SK-N-SH (cell line): ENCODE measurements at regions not wholly inside any gene's neighbourhood (a gene's known extent, or its start where the extent isn't known, plus 50 kb on each side); places are given as distances from the start of the nearest gene placed in this dataset.

Source experiments
- CTCF ChIA-PET: fragments of 300-600, 350-600 bp; formaldehyde crosslinking; extraction: SDS; loops from one replicate; lab custom pipeline; 2021; lab: Yijun Ruan, JAX
- POLR2A ChIA-PET: fragments of 350-600 bp; sonication (Branson Sonifier 250); formaldehyde crosslinking; extraction: SDS; loops from one replicate; lab custom pipeline; 2020; ENCODE audit warnings: antibody characterized with exemption, inconsistent platforms; lab: Yijun Ruan, JAX
- DNase-seq: peaks from one replicate; pipeline ENCODE4 v3.0.0; 2012
- H2AFZ ChIP-seq: fragments of 200-600 bp; sonication (generic); 2 replicates; pipeline ENCODE4 v1.8.1; 2016; ENCODE audit warnings: antibody characterized with exemption, mild to moderate bottlenecking, low read depth
- H3F3A ChIP-seq: fragments of 200-600 bp; sonication (generic); replicated peaks from 2 replicates; pipeline ENCODE3; 2016; ENCODE audit warnings: antibody characterized with exemption, mild to moderate bottlenecking; ENCODE audit not compliant: insufficient read depth
- H3K27ac ChIP-seq, 2 experiments: fragments of 200-500 bp in 1 of 2; fragments of 200-600 bp in 1 of 2; sonication (Bioruptor generic) in 1 of 2; sonication (generic), shearing (Covaris generic) in 1 of 2; 2 replicates each; pipeline versions ENCODE4 v1.5.1 to v1.6.1; 2014 to 2016; ENCODE audit warnings: low read depth in 2 of 2, inconsistent platforms in 1 of 2, low read length in 1 of 2, mild to moderate bottlenecking in 1 of 2, mixed read lengths in 1 of 2
- H3K27me3 ChIP-seq: fragments of 200-600 bp; sonication (generic), shearing (Covaris generic); 2 replicates; pipeline ENCODE4 v1.6.1; 2016; ENCODE audit warnings: mixed run types; ENCODE audit not compliant: insufficient read depth
- H3K36me3 ChIP-seq, 2 experiments: fragments of 200-500 bp in 1 of 2; fragments of 200-600 bp in 1 of 2; sonication (Bioruptor generic) in 1 of 2; sonication (generic) in 1 of 2; replicated peaks in 1 of 2; 2 replicates each; pipeline versions ENCODE3 to v1.5.1; 2014 to 2016; ENCODE audit warnings: low read length in 1 of 2, mild to moderate bottlenecking in 1 of 2; ENCODE audit not compliant: insufficient read depth in 2 of 2, control insufficient read depth in 1 of 2
- H3K4me1 ChIP-seq, 2 experiments: fragments of 200-500 bp in 1 of 2; fragments of 200-600 bp in 1 of 2; sonication (Bioruptor generic) in 1 of 2; sonication (generic), shearing (Covaris generic) in 1 of 2; 2 replicates each; pipeline versions ENCODE4 v1.5.1 to v1.6.1; 2014 to 2016; ENCODE audit warnings: low read depth in 1 of 2, low read length in 1 of 2, mixed run types in 1 of 2; ENCODE audit not compliant: insufficient read depth in 2 of 2, control insufficient read depth in 1 of 2
- H3K4me2 ChIP-seq: fragments of 200-600 bp; sonication (generic), shearing (Covaris generic); 2 replicates; pipeline ENCODE4 v1.6.1; 2017; ENCODE audit warnings: mixed run types
- H3K4me3 ChIP-seq, 2 experiments: fragments of 200-500 bp in 1 of 2; fragments of 200-600 bp in 1 of 2; sonication (Bioruptor generic) in 1 of 2; sonication (generic), shearing (Covaris generic) in 1 of 2; 2 replicates each; pipeline versions ENCODE4 v1.5.1 to v1.8.1; 2014 to 2016; ENCODE audit warnings: low read depth in 2 of 2, inconsistent platforms in 1 of 2, low read length in 1 of 2, mild to moderate bottlenecking in 1 of 2, mixed read lengths in 1 of 2, moderate library complexity in 1 of 2
- H3K79me2 ChIP-seq: fragments of 200-600 bp; sonication (generic); 2 replicates; pipeline ENCODE4 v1.8.1; 2017; ENCODE audit warnings: mild to moderate bottlenecking; ENCODE audit not compliant: insufficient read depth
- H3K9ac ChIP-seq: fragments of 200-600 bp; sonication (generic); 2 replicates; pipeline ENCODE4 v1.6.1; 2017; ENCODE audit warnings: mixed run types
- H3K9me2 ChIP-seq: fragments of 200-600 bp; sonication (generic); 2 replicates; pipeline ENCODE4 v1.6.1; 2017; ENCODE audit warnings: mixed run types
- H3K9me3 ChIP-seq: fragments of 200-600 bp; sonication (generic); 2 replicates; pipeline ENCODE4 v1.6.1; 2017; ENCODE audit warnings: mixed run types, mild to moderate bottlenecking, moderate library complexity
- H4K20me1 ChIP-seq: fragments of 200-600 bp; sonication (generic); 2 replicates; pipeline ENCODE4 v1.6.1; 2017; ENCODE audit warnings: mild to moderate bottlenecking, mixed run types; ENCODE audit not compliant: insufficient read depth
- CHD2 ChIP-seq: fragments of 150-350 bp; IDR thresholded peaks from 2 replicates; pipeline ENCODE4 v1.6.1; 2018; ENCODE audit warnings: low read length; ENCODE audit not compliant: partially characterized antibody
- ELF1 ChIP-seq: IDR thresholded peaks from 2 replicates; pipeline ENCODE4 v1.4.0; 2012
- EZH2phosphoT487 ChIP-seq: fragments of 200-600 bp; sonication (generic); IDR thresholded peaks from 2 replicates; pipeline ENCODE4 v1.6.1; 2017; ENCODE audit warnings: low read depth, mixed run types, mild to moderate bottlenecking, antibody characterized with exemption, moderate library complexity, borderline replicate concordance
- FOSL2 ChIP-seq: IDR thresholded peaks from 2 replicates; pipeline ENCODE4 v1.4.0; 2012; ENCODE audit warnings: low read depth, mild to moderate bottlenecking, moderate library complexity, borderline replicate concordance
- FOXJ3 ChIP-seq: sonication (generic); formaldehyde crosslinking; IDR thresholded peaks from 2 replicates; pipeline ENCODE4 v1.5.1; 2020; ENCODE audit warnings: mild to moderate bottlenecking, missing genetic modification reagents
- FOXM1 ChIP-seq: IDR thresholded peaks from 2 replicates; pipeline ENCODE4 v1.4.0; 2012; ENCODE audit warnings: low read depth, mild to moderate bottlenecking
- JUND ChIP-seq: IDR thresholded peaks from 2 replicates; pipeline ENCODE4 v1.4.0; 2012
- MEF2A ChIP-seq: IDR thresholded peaks from 2 replicates; pipeline ENCODE4 v1.4.0; 2012; ENCODE audit warnings: low read depth, borderline replicate concordance
- NFIC ChIP-seq: IDR thresholded peaks from 2 replicates; pipeline ENCODE4 v1.4.0; 2012; ENCODE audit warnings: borderline replicate concordance
- POLR2AphosphoS5 ChIP-seq: IDR thresholded peaks from 2 replicates; pipeline ENCODE4 v1.6.1; 2012; ENCODE audit warnings: low read depth, low read length
- RAD21 ChIP-seq: IDR thresholded peaks from 2 replicates; pipeline ENCODE4 v1.6.1; 2012; ENCODE audit warnings: mild to moderate bottlenecking, low read length
- RCOR1 ChIP-seq: fragments of 150-350 bp; IDR thresholded peaks from 2 replicates; pipeline ENCODE4 v1.6.1; 2017; ENCODE audit warnings: antibody characterized with exemption, low read length
- RXRA ChIP-seq: IDR thresholded peaks from 2 replicates; pipeline ENCODE4 v1.4.0; 2012; ENCODE audit warnings: low read depth, mild to moderate bottlenecking, borderline replicate concordance
- TAF1 ChIP-seq: IDR thresholded peaks from 2 replicates; pipeline ENCODE4 v1.6.1; 2012; ENCODE audit warnings: low read depth, mild to moderate bottlenecking, low read length, moderate library complexity, borderline replicate concordance
- TCF12 ChIP-seq: IDR thresholded peaks from 2 replicates; pipeline ENCODE4 v1.4.0; 2012
- YY1 ChIP-seq: IDR thresholded peaks from 2 replicates; pipeline ENCODE4 v1.4.0; 2012; ENCODE audit warnings: low read depth, mild to moderate bottlenecking
- WGBS: methylation state at CpG from one replicate; pipeline ENCODE4 v1.1.6; 2017; ENCODE audit warnings: low lambda C conversion rate; 5-methylcytosine and 5-hydroxymethylcytosine counted together
- TF ChIP-seq, protein P1 (sequence below): IDR thresholded peaks from 2 replicates; pipeline ENCODE4 v1.4.0; 2012; ENCODE audit warnings: low read depth, borderline replicate concordance
- TF ChIP-seq, protein P2 (sequence below): IDR thresholded peaks from 2 replicates; pipeline ENCODE4 v1.4.0; 2012; ENCODE audit warnings: low read depth
- TF ChIP-seq, protein P3 (sequence below): fragments of 200-600 bp; sonication (generic); IDR thresholded peaks from 2 replicates; pipeline ENCODE4 v1.6.1; 2017; ENCODE audit warnings: antibody characterized with exemption, mild to moderate bottlenecking, moderate library complexity
- TF ChIP-seq, protein P4 (sequence below): IDR thresholded peaks from 2 replicates; pipeline ENCODE4; 2012
- TF ChIP-seq, protein P5 (sequence below): IDR thresholded peaks from 2 replicates; pipeline ENCODE4 v1.4.0; 2012; ENCODE audit warnings: low read depth, borderline replicate concordance

DNA sequence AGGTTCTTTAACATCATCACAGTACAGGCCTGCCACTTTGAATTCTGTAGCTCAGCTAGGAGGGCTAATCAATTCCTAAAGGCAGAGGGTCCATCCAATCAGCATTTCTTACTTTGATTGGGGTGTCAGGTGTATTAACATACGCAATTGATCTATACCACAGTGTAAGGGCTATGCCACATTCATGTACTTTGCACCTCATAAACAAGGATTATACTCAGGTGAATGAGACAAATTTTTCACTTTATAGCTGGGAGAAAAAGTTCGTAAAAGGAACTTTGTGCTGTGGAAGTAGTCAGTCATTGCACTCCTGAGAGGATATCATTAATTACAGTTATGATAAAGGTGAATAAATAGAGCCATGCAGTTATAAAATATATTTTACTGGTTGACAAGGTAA, 119.9 kb upstream of the AHR start (continued):
- TF ChIP-seq, protein P1, sequence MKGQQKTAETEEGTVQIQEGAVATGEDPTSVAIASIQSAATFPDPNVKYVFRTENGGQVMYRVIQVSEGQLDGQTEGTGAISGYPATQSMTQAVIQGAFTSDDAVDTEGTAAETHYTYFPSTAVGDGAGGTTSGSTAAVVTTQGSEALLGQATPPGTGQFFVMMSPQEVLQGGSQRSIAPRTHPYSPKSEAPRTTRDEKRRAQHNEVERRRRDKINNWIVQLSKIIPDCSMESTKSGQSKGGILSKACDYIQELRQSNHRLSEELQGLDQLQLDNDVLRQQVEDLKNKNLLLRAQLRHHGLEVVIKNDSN: no peak
- TF ChIP-seq EZH2phosphoT487 (no peak), POLR2AphosphoS5 (no peak), CHD2 (no peak), ELF1 (no peak)
- TF ChIP-seq, protein P2, sequence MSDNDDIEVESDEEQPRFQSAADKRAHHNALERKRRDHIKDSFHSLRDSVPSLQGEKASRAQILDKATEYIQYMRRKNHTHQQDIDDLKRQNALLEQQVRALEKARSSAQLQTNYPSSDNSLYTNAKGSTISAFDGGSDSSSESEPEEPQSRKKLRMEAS: no peak

DNA sequence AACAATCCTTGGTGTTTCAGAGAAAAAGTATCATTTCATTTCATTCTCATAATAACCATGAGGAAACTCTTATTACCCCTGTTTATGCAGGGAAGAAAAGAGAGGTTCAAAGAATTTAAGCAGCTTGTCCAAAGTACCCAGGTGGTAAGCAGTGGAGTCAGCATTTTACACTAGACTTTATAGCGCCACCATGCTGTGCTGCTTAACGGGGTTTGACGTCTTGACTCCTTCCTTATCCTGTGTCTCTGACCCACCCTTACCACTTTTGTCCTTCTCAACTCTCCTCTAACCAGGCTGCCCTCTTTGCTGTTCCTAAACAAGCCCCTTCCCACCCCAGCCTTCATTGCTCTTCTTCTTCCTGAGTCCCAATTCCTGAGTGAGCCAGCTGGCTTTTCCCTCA, 117.0 kb upstream of the AHR start:
- no peak for DNase-seq
- Histone ChIP-seq H3K79me2 (no peaks in the 10 kb centered on the region), H3K4me3 (no peak overlapping the region), H3K9me3 (no peaks in the 10 kb centered on the region), H2AFZ (no peak overlapping the region), H3K4me2 (no peak overlapping the region), H3K36me3 (no peaks in the 10 kb centered on the region), H3K9me2 (no peaks in the 10 kb centered on the region), H3K27ac (no peak overlapping the region), H3K4me1 (no peaks in the 10 kb centered on the region; a peak in 1 of 4 replicates), H3K27me3 (peaks cover 4% of the 10 kb centered on the region), H3F3A (peaks cover 3% of the 10 kb centered on the region), H3K9ac (no peak overlapping the region), H4K20me1 (no peaks in the 10 kb centered on the region)
- 10% methylated on average over 3 of the region's 3 CpGs for WGBS
- CTCF ChIA-PET: interaction anchor here (1.0 kb wide), 1 partner anchor 24 kb away, joined by 3 read pairs; no protein-coding TSS in a partner anchor
- POLR2A ChIA-PET: no interaction called here
- TF ChIP-seq, protein P3, sequence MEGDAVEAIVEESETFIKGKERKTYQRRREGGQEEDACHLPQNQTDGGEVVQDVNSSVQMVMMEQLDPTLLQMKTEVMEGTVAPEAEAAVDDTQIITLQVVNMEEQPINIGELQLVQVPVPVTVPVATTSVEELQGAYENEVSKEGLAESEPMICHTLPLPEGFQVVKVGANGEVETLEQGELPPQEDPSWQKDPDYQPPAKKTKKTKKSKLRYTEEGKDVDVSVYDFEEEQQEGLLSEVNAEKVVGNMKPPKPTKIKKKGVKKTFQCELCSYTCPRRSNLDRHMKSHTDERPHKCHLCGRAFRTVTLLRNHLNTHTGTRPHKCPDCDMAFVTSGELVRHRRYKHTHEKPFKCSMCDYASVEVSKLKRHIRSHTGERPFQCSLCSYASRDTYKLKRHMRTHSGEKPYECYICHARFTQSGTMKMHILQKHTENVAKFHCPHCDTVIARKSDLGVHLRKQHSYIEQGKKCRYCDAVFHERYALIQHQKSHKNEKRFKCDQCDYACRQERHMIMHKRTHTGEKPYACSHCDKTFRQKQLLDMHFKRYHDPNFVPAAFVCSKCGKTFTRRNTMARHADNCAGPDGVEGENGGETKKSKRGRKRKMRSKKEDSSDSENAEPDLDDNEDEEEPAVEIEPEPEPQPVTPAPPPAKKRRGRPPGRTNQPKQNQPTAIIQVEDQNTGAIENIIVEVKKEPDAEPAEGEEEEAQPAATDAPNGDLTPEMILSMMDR: no peak
- TF ChIP-seq RCOR1: no peak
- TF ChIP-seq TCF12: no peak
- TF ChIP-seq TAF1: no peak
- no peak for TF ChIP-seq RAD21
- no peak for TF ChIP-seq FOSL2
- no peak for TF ChIP-seq MEF2A
- no peak for TF ChIP-seq JUND
- TF ChIP-seq, protein P1: no peak
- no peak for TF ChIP-seq FOXJ3
- TF ChIP-seq YY1: no peak
- TF ChIP-seq, protein P4, sequence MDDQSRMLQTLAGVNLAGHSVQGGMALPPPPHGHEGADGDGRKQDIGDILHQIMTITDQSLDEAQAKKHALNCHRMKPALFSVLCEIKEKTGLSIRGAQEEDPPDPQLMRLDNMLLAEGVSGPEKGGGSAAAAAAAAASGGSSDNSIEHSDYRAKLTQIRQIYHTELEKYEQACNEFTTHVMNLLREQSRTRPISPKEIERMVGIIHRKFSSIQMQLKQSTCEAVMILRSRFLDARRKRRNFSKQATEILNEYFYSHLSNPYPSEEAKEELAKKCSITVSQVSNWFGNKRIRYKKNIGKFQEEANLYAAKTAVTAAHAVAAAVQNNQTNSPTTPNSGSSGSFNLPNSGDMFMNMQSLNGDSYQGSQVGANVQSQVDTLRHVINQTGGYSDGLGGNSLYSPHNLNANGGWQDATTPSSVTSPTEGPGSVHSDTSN: no peak
- TF ChIP-seq RXRA: no peak
- TF ChIP-seq ELF1: no peak
- no peak for TF ChIP-seq NFIC
- TF ChIP-seq, protein P5, sequence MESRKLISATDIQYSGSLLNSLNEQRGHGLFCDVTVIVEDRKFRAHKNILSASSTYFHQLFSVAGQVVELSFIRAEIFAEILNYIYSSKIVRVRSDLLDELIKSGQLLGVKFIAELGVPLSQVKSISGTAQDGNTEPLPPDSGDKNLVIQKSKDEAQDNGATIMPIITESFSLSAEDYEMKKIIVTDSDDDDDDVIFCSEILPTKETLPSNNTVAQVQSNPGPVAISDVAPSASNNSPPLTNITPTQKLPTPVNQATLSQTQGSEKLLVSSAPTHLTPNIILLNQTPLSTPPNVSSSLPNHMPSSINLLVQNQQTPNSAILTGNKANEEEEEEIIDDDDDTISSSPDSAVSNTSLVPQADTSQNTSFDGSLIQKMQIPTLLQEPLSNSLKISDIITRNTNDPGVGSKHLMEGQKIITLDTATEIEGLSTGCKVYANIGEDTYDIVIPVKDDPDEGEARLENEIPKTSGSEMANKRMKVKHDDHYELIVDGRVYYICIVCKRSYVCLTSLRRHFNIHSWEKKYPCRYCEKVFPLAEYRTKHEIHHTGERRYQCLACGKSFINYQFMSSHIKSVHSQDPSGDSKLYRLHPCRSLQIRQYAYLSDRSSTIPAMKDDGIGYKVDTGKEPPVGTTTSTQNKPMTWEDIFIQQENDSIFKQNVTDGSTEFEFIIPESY: no peak
- TF ChIP-seq FOXM1: no peak
- TF ChIP-seq POLR2AphosphoS5: no peak
